Activated naive CD4-positive, alpha-beta T cell treated with anti-CD3 and anti-CD28 coated beads, Interleukin-2, amount 50 U/mL, for 16 hours (primary cell): ENCODE measurements at regions not wholly inside any gene's neighbourhood (a gene's known extent, or its start where the extent isn't known, plus 50 kb on each side); places are given as distances from the start of the nearest gene placed in this dataset.
"Not testable (repeated sequence)": the region's sequence is repeated elsewhere in the genome, so short reads cannot be mapped to it uniquely, and the experiment has no call there.

Experiments
- DNase-seq: peaks from one replicate; pipeline ENCODE4 v3.0.0-alpha.2; 2020

DNA sequence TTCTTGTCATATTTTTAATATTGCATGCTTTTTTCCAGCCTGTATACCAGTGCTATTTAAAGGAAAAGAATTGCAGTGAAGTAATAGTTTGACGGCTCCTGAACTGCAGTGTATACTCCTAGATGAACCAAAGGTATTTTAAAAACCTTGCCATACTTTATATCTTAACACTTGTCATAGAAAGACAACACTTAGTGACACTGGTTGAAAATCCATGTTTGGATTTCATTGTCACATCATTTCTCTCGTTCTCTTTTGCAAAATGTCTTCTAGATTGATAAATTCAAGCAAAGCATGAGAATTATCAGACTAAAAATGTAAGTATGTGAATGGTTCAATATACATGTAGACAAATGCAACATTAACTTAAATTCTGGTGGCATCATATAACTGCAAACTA lies 1293.9 kb downstream of the PCDH9 start:
- DNase-seq, result no peak

DNA sequence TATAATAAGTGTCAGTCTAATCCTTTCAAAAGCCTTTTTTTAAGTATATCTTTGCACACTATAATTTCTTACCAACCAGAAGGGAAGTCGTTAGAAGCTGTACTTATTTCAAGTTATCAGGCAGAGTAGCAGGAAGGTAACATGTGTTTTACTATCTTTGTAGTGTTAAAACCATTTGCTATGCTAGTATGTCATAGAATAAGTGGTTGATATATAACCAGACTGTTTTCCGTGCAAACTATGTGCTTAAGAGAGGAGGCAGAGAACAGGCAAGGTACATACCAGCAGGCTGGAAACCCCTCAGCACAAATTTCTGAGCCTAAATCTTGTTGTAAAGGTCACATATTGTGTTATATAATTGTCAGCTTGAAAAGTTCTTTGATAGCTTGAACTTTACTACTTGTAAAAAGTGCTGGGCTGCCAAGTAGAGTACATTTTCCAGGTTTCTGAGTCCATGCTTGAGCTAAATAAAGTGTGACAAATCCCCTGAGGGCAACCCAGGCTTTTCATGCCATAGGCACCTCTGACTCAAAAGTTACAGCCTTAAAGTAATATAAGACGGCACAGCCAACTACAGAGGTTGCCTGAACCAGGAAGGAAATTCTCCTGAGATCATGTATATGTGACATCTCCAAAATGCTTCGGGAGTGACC lies 1297.4 kb downstream of the PCDH9 start:
- DNase-seq, result no peak

DNA sequence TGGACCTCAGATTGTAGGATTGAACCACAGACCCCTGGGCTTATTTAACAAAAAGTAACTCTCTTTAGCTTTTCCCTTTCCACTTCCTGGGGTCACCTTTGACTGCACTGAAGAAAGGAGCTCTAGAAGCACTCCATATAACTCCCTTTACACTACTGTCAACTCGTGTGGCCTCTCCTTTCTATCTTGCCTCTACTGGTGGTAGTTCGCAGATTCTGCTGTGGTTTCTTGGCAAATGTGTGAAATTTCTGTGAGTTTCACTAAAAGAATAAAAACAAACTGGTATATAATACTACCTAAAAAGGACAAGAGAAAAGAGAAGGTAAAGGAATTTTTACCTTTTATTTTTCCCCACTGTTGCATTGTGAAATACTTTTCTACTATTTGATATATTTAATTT lies 1298.1 kb downstream of the PCDH9 start:
- no peak for DNase-seq

DNA sequence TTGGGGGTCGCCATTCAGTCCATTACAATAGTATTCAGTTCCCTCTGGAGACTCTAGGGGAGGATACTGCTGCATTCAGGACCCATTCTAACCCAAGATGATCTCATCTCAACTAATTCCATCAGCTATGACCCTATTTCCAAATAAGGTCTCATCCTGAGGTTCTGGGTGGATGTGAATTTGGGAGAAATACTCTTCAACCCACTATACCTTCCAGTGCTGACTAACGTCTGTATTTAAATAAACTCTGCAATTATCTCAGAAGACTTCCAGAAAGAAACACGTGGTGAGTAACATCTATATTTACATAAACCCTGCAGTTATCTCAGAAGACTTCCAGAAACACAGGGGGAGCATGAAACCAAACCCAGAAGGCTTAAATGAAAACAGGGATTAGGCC lies 1300.7 kb downstream of the PCDH9 start:
- no peak for DNase-seq

DNA sequence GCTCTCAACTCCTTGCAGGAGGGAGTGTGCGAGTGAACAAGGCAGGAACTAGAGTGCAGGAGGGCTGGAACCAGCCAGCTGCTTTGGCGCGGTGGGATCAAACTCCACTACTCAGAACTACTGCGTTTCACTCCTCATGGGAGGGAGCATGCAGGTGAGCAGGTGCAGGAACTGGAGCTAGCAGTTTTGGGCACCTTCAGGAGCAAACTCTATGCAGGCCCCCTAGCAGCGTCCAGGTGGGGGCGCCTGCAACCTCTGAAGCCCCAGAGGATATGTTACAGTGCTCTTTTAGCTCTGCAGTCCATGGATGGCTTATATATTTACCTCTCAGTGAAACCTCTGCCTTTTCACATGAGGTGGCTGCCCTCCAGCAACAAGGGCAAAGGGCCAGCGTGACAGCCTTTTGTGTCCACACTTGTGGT lies 1303.4 kb downstream of the PCDH9 start:
- no peak for DNase-seq

DNA sequence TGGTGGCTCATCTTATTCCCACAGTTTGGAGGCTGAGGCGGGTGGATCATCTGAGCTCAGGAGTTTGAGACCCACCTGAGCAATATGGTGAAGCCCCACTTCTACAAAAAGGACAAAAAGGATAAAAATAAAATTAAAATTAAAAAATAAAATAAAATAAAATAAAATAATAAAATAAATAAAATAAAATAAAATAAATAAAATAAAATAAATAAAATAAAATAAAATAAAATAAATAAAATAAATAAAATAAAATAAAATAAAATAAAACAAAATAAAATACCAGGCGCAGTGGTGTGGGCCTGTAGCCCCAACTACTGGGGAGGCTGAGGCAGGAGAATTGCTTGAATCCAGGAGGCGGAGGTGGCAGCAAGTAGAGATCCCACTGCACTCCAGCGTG lies 1307.3 kb downstream of the PCDH9 start:
- not testable (repeated sequence) for DNase-seq

DNA sequence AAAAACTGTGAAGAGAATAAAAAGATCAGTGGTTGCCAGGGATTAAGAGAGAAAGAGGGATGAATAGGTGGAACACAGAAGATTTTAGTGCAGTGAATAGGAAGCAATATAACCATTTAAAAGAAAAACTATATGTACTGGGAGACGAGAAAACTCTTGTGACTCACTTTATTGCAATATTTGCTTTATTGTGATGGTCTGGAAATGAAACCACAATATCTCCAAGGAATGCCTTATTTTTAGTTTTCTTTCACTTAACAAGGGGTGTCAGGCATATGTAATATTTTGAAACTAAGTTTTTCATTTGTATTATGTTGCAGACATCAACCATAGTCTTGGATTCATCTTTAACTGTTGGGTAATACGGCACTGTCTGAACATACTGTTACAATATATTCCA lies 1308.2 kb downstream of the PCDH9 start:
- DNase-seq, result no peak

DNA sequence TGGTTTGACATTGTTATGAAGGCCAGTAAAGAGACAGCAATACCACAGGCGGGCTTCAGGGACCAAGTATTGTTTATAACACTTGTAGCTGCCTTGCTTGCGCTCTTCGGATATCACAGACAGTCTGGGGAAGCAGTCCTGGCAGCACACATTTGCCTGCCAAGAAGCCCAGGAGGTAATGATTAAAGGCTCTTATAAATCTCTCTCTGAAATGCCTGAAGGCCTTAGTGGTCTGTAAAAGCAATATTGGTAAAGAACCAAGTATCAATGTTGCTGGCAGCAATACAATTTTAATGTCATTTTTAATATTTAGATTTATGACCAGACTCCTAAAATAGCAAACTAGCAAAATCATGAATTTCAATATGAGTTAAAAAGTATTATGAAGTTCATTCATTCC lies 1312.4 kb downstream of the PCDH9 start:
- DNase-seq, result no peak

DNA sequence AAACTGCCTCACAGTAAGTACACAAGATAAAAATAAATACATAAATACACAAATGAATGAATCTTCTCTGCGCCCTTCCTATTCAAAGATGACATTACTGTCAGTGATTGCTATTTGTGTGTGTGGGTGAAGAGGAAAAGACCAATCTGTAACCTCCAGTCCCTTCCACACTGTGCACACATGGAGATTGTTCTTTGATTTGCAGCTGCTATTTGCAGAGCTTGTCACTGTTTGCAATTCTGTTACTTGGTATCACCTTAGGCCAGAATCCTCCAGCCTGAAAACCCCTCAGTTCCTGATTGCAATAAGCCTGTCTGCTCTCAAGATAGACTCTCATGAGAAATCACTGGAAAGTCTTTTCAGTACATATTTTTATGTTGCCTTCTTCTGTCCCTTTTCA lies 1314.9 kb downstream of the PCDH9 start:
- no peak for DNase-seq

DNA sequence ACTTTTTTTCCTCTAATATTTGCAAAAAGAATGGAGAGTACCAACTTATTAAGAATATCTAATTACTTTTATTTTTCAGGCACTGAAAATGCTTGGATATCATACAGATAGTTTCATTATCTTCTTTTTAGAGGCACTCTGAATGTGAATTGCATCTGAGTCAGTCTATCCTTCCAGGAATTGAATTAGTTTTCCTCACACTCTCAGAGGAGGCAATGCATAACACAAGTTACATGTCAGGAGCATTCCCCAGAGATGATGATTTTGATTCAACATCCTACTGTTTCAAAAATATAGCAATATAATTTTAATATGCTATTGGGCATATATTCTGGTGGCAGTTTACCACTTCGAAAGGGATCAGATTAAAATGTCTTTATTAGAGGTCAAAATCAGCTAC lies 1315.4 kb downstream of the PCDH9 start:
- no peak for DNase-seq

DNA sequence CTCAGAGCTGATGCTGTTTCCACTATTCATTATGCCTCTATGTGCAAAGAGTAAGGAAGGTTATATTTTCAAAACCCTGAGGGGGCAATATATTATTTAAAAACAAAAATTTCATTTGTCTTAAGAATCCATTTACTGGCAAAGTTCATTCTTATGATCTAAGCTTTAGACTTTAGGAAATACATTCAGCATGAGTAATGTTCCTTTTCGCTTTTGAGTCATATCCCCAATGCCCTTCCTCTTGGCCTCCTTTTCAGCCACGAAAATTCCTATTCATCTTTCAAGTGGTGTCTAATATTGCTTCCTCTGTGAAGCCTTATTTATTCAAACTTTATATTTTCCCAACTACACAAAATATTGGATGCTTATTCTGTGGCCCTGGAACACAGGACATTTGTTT lies 1317.0 kb downstream of the PCDH9 start:
- DNase-seq, result no peak

DNA sequence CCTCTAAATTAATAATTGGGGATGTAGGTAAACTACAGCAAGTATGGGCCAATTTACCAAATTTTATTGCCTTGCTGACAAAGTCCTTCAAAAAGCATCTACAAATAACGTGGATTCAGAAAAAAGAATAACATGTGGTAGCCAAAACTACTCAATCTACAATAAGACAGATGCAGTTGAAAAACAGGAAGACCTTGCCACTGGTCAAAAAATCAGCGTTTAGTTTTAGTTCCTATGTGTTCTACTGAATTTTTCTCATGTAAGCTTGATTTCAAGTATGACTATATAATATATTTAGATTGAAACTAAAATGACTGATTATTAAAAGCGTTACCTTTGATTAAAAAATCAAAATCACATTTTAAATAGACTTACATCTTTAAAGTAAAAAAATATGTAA lies 1317.6 kb downstream of the PCDH9 start:
- no peak for DNase-seq

DNA sequence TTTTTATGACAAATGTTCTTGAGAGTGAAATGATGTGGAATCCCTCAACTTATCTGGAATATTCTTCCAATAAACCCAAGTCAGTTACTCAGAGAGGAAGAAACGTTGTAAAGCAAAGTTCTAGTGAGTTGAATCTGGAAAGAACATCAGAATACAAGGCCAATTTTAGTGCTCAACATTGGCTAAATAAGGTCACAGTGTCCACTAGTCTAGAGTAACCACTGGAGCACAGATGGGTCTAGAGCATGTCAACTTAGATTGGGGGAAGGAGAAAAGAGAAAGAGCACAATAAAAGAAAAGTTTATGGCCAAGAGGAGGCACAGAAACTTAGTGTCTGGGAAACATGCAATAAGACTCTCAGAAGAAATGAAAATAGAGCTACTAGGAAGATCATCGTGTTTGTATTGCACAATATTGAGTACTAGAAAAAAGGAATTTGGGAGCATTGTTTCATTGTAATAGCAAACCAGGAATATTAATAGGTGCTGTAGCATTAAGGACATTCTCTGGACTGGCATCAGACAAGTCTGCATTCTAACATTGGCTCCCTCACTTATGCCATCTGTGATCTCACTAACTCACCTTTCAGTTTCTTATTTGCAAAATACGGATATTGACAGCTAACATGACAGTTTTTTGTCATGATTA lies 1318.5 kb downstream of the PCDH9 start:
- DNase-seq, result no peak

DNA sequence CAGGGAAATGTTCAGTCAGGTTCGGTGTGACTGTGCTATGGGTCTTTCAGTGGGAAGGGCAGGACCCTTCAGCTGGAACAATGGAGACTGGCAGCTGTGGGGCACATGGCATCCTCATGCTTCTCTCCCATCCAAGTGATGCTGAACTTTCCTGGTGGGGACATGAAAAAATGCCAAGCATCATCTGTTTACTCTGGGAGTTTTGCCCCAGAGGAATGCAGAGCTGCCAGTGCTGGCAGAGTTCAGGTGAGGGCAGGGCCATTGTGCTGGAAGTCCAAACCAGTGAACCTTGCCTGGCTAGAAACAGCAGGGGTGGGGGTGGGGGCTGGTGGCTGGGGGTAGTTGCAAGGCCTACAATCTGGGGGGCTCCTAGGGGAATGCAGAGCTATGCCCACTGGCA lies 1320.6 kb downstream of the PCDH9 start:
- DNase-seq, result no peak

DNA sequence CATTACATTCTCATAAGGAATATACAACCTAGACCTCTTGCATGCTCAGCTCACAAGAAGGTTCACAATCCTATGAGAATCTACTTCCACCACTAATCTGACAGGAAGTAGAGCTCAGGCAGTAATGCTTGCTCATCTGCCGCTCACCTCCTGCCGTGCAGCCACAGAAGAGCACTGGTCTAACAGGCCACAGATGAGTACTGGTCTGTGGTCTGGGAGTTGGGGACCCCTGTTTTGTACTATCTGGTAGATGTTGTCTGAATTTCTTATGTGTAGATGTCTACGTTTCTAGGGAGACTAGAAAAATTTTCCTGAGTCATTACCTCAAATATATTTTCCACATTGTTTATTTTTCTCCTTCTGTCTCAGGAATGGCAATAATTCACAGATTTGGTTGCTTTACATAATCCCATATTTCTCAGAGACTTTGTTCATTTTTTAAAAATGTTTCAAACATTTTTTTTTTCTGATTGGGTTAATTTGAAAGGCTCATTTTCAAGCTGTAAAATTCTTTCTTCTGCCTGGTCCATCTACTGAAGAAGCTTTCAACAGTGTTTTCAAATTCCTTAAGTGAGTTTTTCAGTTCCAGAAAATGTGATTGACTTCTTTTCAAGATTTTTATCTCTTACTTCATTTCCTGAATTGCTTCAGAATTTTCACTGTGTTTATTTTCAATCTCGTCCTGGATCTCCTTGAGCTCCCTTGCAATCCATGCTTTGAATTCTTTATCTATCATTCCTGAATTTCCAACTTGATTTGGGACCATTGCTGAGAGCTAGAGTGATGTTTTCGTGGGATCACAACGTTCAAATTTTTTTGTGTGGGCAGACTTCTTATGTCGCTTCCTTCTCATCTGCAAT lies 1322.2 kb downstream of the PCDH9 start:
- no peak for DNase-seq

DNA sequence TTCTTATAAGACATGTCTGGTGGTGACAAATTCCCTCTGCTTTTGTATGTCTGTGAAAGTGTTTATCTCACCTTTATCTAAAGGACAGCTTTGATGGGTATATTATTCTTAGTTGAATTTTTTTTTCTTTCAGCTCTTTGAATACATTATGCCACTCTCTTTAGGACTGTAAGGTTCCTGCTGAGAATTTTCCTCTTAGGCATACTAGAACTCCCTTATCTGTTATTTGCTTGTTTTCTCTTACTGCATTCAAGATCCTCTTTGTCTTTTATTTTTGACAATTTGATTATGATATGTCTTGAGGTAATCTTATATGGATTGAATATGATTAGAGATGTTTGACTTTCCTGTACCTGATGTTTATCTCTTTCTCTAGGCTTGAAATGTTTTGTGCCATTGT lies 1328.4 kb downstream of the PCDH9 start:
- no peak for DNase-seq

DNA sequence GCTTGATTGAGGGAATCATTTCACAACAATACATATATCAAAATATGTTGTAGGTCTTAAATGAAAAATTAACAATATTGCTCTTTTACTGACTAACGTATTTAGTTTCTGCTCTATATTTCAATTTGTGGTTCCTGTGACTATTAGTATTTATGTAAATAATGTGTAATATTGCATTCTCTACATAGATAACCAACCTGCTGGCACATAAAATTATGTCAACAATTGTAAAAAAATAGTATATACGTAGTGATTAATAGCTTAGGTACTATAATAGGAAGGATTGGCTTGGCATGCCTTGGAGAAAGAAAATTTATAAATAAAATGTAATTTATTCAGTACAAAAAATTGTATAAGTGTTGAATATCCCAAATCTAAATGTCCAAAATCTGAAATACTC lies 1336.1 kb downstream of the PCDH9 start:
- no peak for DNase-seq

DNA sequence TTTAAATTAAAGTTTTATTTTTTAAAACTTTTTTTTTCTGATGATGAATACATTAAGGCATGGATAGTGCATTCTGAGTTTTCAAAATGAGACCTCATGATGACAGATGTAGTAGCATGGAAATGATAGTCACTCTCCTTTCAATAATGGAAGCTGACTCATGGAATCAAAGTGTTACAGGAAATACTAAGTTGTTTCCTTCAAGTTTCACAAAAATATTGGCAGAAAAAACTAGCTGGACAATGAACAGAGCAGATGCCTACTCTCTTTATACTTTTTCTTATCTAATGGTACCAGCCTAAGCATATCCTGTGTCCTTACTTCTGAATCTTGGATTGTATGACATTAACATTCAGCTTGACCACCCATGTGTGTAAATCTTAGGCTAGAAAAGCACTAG lies 1337.3 kb downstream of the PCDH9 start:
- no peak for DNase-seq

DNA sequence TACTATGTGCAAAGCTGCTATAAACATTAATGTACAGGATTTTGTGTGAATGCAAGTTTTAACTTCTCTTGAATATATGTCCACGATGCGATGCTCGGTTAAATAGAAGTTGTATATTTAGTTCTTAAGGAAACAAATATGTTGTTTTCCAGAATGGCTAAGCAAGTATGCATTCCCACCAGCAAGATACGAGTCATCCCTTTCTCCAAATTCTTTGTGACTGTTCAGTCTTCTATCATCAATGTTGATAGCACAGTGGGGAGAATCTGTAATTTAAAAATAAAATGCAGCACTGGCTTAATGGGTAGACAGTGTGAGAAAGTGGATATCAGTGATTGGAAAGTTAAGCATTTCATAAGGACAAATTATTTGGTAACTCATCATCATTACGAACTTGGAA lies 1340.8 kb downstream of the PCDH9 start:
- no peak for DNase-seq

DNA sequence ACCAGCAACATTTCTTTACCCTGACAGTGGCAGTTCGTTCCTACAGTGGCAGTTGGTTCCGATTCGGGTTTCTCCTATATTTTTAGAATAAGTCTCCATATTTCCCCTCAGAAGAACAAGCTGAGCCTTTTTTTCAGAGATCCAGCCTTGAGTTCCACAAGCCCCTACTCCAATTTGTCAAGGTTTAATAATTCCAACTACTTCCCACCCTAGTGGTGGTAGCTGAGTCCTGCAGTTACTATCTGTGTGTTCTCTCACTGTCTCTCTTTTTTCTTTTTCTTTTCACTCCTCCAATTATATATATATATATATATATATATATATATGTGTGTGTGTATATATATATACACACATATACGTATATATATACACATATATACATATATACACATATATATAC lies 1347.3 kb downstream of the PCDH9 start:
- no peak for DNase-seq

DNA sequence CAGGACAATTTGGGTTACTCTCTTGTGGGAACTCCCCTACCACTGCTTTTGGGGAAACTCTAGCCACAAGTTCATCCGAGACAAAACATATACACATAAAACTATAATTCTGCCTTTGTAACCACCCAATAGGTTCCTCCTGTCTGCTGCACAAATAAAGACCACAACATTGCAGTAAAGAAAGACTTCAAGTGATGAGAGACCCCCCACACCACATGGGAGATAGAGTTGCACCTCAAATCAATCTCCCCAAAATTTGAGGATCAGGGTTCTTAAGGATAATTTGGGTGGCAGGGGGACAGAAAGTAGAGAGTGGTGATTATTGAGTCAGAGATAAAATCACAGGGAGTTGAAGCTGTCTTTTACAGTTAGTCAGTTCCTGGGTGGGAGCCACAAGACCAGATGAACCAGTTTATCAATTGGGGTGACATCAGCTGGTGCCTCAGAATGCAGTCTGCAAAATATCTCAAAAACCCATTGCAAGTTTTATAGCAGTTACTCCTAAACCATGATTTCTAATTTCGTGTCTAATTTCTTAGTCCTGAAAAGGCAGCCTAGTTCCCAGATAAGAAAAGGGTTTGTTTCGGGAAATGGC lies 1348.5 kb downstream of the PCDH9 start:
- no peak for DNase-seq

DNA sequence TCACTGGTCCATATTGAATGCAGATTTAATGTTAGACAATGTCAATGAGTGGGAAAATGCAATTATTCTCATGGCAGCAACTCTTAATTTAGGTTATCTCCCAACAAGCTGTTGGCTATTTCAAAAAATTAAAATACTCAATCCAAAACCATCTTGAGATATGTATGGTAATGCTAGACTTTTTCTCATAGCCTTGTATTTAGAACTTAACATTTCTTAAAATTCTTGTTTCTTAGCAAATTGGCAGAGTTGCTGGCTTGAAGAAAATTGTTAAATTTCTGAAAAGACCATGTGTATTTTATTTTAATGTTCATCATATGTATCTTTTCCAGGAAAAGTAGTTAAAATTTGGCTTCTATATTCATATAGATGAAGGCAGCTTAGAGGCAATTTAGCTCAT lies 1355.1 kb downstream of the PCDH9 start:
- no peak for DNase-seq

DNA sequence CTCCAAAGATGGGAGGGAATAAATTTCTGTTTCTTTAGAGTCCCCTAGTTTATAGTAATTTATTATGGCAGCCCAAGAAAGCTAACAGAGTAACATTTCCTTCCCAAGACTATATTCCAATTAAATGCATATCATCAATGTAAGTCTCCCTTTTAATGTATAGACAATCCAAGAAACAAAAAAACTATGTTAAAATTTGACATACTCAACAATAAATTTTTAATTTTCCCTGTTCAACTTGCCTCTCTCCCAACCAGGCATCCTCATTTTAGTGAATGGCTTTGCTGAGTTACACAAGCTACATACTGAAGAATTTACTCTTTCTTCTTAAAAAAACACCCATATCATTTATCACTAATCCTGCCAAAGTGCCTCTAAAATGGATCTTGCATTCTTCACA lies 1357.7 kb downstream of the PCDH9 start:
- no peak for DNase-seq

DNA sequence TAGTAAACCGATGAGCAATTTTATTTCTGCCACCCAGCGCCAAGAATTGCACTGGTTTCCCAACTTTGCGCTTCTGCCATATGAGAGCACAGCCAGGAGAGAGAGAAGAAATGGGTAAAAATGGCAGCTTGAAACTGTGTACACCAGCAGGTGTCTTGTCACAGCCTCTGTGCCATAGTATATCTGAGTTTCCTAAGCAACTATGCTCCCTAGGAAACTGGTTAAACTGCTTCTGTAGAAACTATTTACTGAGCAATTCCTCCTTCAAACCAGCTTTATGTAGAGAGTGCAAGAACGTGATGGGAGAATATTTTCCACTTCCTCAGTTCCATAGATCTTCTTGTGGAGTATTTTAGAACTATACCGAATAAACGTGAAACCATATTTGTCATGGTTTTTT lies 1361.3 kb downstream of the PCDH9 start:
- DNase-seq, result no peak
